Peyer's patch (tissue), 4 donors: ENCODE measurements at regions not wholly inside any gene's neighbourhood (a gene's known extent, or its start where the extent isn't known, plus 50 kb on each side); places are given as distances from the start of the nearest gene placed in this dataset.

Experiments
- POLR2A ChIP-seq, 2 donors: fragments of 450-650 bp; IDR thresholded peaks; one replicate each; pipeline ENCODE4 v1.5.1; 2017; ENCODE audit warnings: antibody characterized with exemption in 2 of 2, mild to moderate bottlenecking in 2 of 2, moderate library complexity in 2 of 2
- TF ChIP-seq, protein P1 (sequence below), 6 experiments: fragments of 450-650 bp in 4 of 6; fragments of 200-600 bp in 2 of 6; sonication (generic) in 1 of 6; IDR thresholded peaks; one replicate each; pipeline ENCODE4 v1.5.1; 2017 to 2019; ENCODE audit warnings: antibody characterized with exemption in 6 of 6, mild to moderate bottlenecking in 3 of 6, moderate library complexity in 1 of 6

DNA sequence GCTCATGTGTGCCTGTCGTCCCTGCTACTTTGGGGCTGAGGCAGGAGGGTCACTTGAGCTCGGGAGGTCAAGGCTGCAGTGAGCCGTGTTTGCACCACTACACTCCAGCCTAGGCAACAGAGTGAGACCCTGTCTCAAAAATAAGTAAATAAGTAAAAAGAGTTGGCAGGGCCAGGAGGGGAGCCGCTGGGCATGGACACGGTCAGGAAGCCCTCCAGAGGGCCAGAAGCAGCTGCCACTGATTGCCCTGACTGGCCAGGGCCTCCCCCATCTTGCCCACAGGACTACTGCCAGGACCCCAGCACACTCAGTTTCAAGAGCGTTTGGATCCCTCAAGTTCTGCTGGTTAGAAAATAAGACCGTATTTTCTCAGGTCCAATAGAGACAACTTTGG is 112.2 kb upstream of the IPO9 start:
- TF ChIP-seq, protein P1, sequence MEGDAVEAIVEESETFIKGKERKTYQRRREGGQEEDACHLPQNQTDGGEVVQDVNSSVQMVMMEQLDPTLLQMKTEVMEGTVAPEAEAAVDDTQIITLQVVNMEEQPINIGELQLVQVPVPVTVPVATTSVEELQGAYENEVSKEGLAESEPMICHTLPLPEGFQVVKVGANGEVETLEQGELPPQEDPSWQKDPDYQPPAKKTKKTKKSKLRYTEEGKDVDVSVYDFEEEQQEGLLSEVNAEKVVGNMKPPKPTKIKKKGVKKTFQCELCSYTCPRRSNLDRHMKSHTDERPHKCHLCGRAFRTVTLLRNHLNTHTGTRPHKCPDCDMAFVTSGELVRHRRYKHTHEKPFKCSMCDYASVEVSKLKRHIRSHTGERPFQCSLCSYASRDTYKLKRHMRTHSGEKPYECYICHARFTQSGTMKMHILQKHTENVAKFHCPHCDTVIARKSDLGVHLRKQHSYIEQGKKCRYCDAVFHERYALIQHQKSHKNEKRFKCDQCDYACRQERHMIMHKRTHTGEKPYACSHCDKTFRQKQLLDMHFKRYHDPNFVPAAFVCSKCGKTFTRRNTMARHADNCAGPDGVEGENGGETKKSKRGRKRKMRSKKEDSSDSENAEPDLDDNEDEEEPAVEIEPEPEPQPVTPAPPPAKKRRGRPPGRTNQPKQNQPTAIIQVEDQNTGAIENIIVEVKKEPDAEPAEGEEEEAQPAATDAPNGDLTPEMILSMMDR (IDR thresholded peaks at IDR 0.05) = no peak
- no peak for TF ChIP-seq POLR2A (IDR thresholded peaks at IDR 0.05)
